ENCODE measurements at regions not wholly inside any gene's neighbourhood (a gene's known extent, or its start where the extent isn't known, plus 50 kb on each side); places are given as distances from the start of the nearest gene placed in this dataset.

DNA sequence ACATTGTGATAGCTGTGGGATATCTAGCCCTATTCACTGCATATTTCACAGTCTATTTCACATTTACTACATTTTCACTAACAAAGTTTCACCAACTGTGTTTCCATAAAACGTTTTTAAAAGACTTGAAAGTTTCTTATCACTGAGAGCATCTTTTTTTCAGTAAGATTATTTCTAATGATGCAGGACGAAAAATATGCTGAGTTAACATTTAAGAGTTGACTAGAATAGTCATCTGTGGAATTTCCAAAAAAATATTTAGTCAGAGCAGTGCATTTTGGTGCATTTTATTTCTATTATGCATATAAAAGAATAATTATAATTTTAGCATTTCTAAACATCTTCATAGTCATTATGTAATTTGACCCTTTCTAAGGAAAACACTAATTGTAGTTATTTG is 143.8 kb upstream of the CLEC14A start:
- 0 out of 2 replicates have a peak overlapping the region, but pooled peaks have one; percentile 8 for H2AFZ ChIP-seq
- no peak for TF ChIP-seq EZH2 (IDR thresholded peaks at IDR 0.05; ENCODE audit: insufficient read depth, poor library complexity, severe bottlenecking)
- TF ChIP-seq EZH2phosphoT487 (IDR thresholded peaks at IDR 0.05; ENCODE audit: insufficient read depth, low read depth) = no peak
- no peaks in the 10 kb centered on the region for H3K27me3 ChIP-seq (replicated peaks; ENCODE audit: insufficient read depth)
- H3K36me3 ChIP-seq (ENCODE audit: low read depth) = no peaks in the 10 kb centered on the region
- no peaks in the 10 kb centered on the region for H3K9me3 ChIP-seq (ENCODE audit: low read depth)
- H3K27ac ChIP-seq = no peak overlapping the region
- H3K4me1 ChIP-seq (ENCODE audit: insufficient read depth) = peaks cover 35% of the 10 kb centered on the region
- no peak overlapping the region for H3K9ac ChIP-seq
- H3F3A ChIP-seq (ENCODE audit: insufficient read depth) = peaks cover 24% of the 10 kb centered on the region
- H3K4me3 ChIP-seq = no peak overlapping the region
- no peaks in the 10 kb centered on the region for H3K9me2 ChIP-seq (ENCODE audit: insufficient read depth)
- no peaks in the 10 kb centered on the region for H3K79me2 ChIP-seq (ENCODE audit: insufficient read depth)
- no peak for DNase-seq
- WGBS, 2 experiments (ENCODE audit: low coverage in 1 of 2, low lambda C conversion rate in 2 of 2, missing lambda C conversion rate in 2 of 2) = 53 to 54% methylated on average over 2 of the region's 2 CpGs
- no peak overlapping the region for H3K4me2 ChIP-seq (ENCODE audit: unreplicated experiment)
- no peaks in the 10 kb centered on the region for H4K20me1 ChIP-seq (ENCODE audit: insufficient read depth)
- in situ Hi-C loops (cut with MboI) = no loop called here

DNA sequence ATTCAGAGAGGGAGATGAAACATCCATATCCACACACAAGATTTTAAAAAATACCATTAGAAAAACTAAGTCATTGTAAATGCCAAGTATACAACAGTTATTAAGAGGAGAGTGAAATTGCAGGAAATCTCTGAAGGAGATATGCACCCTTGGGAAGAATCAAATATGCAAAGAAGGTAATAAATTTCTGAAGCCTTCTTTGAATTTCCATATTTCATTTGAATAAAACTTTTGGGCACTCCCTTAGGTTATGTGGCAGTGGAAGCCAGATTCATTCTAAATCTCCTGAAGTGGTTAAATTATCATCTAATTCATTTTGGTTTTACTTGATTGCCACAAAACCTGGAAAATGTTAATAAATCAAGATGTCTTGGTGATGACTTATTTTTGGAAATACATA is 138.9 kb upstream of the CLEC14A start:
- no peak for TF ChIP-seq EZH2phosphoT487 (IDR thresholded peaks at IDR 0.05; ENCODE audit: insufficient read depth, low read depth)
- TF ChIP-seq EZH2 (IDR thresholded peaks at IDR 0.05; ENCODE audit: insufficient read depth, poor library complexity, severe bottlenecking) = no peak
- Histone ChIP-seq H3K4me2 (ENCODE audit: unreplicated experiment) (no peak overlapping the region), H3K4me3 (no peak overlapping the region), H3K79me2 (ENCODE audit: insufficient read depth) (no peaks in the 10 kb centered on the region), H3K9me2 (ENCODE audit: insufficient read depth) (no peaks in the 10 kb centered on the region), H3F3A (ENCODE audit: insufficient read depth) (no peaks in the 10 kb centered on the region), H4K20me1 (ENCODE audit: insufficient read depth) (no peaks in the 10 kb centered on the region), H3K9ac (no peak overlapping the region), H3K36me3 (ENCODE audit: low read depth) (no peaks in the 10 kb centered on the region), H3K9me3 (ENCODE audit: low read depth) (no peaks in the 10 kb centered on the region), H3K4me1 (ENCODE audit: insufficient read depth) (peaks cover 20% of the 10 kb centered on the region), H2AFZ (no peak overlapping the region), H3K27ac (no peak overlapping the region), H3K27me3 (replicated peaks; ENCODE audit: insufficient read depth) (no peaks in the 10 kb centered on the region)
- DNase-seq = no peak
- in situ Hi-C loops (cut with MboI) = no loop called here

DNA sequence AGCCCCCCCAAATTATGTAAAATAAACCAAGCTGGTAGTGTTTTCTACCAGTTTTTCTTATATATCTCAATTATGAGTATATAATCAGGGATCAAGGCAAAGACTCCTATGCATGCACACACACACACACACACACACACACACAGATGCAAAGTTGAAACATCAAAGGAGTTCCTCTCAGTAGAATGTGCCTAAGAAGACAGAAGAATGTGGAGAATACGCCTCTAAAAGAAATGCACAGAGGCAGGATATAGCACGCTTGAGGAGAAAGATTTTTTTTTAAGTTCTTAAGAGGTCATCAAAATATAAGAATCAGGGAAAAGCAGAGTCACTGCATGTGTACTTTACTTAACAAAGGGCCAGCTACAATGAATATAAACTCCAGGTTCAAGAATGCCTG is 138.2 kb upstream of the CLEC14A start:
- DNase-seq = no peak
- H4K20me1 ChIP-seq (ENCODE audit: insufficient read depth) = no peaks in the 10 kb centered on the region
- no peak overlapping the region for H3K27ac ChIP-seq
- no peak overlapping the region for H3K9ac ChIP-seq
- no peaks in the 10 kb centered on the region for H3K27me3 ChIP-seq (replicated peaks; ENCODE audit: insufficient read depth)
- no peak overlapping the region for H2AFZ ChIP-seq
- peaks cover 16% of the 10 kb centered on the region for H3K4me1 ChIP-seq (ENCODE audit: insufficient read depth)
- no peak overlapping the region for H3K4me3 ChIP-seq
- 95 to 100% methylated on average over 2 of the region's 2 CpGs for WGBS, 2 experiments (ENCODE audit: low coverage in 1 of 2, low lambda C conversion rate in 2 of 2, missing lambda C conversion rate in 2 of 2)
- H3K79me2 ChIP-seq (ENCODE audit: insufficient read depth) = no peaks in the 10 kb centered on the region
- TF ChIP-seq EZH2 (IDR thresholded peaks at IDR 0.05; ENCODE audit: insufficient read depth, poor library complexity, severe bottlenecking) (no peak), EZH2phosphoT487 (IDR thresholded peaks at IDR 0.05; ENCODE audit: insufficient read depth, low read depth) (no peak)
- no peaks in the 10 kb centered on the region for H3K9me3 ChIP-seq (ENCODE audit: low read depth)
- no peaks in the 10 kb centered on the region for H3F3A ChIP-seq (ENCODE audit: insufficient read depth)
- in situ Hi-C loops (cut with MboI) = no loop called here
- H3K36me3 ChIP-seq (ENCODE audit: low read depth) = no peaks in the 10 kb centered on the region
- no peaks in the 10 kb centered on the region for H3K9me2 ChIP-seq (ENCODE audit: insufficient read depth)
- H3K4me2 ChIP-seq (ENCODE audit: unreplicated experiment) = no peak overlapping the region

DNA sequence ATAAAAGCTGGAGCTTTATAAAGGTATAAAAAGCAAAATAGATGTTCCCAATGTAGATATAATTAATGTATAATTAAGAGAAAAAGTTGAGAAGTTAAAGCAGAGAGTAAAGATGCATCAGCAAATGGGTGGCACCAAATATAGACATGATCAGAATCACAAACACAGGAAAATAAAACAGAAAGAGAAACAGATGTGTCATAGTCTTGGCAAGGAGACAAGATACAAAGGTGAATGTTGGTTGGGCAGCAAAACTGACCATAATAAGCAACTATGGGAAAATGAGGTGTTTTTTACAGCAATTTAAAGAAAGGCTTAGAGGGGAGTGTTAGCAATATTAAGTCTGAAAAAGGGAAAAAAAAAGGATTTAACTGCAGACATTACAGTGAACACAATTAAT is 135.4 kb upstream of the CLEC14A start:
- H2AFZ ChIP-seq = peak overlapping the region; percentile 44
- H3K79me2 ChIP-seq (ENCODE audit: insufficient read depth) = no peaks in the 10 kb centered on the region
- in situ Hi-C loops (cut with MboI) = no loop called here
- H3K9ac ChIP-seq = no peak overlapping the region
- H3K9me3 ChIP-seq (ENCODE audit: low read depth) = no peaks in the 10 kb centered on the region
- peaks cover 22% of the 10 kb centered on the region for H3K4me1 ChIP-seq (ENCODE audit: insufficient read depth)
- no peaks in the 10 kb centered on the region for H4K20me1 ChIP-seq (ENCODE audit: insufficient read depth)
- peak overlapping the region; percentile 57 for H3K4me2 ChIP-seq (ENCODE audit: unreplicated experiment)
- no peak overlapping the region for H3K4me3 ChIP-seq
- no peaks in the 10 kb centered on the region for H3K36me3 ChIP-seq (ENCODE audit: low read depth)
- no peak overlapping the region for H3K27ac ChIP-seq
- 0 out of 2 replicates have a peak, but pooled peaks cover 3% of the 10 kb centered on the region for H3K9me2 ChIP-seq (ENCODE audit: insufficient read depth)
- no peaks in the 10 kb centered on the region for H3K27me3 ChIP-seq (replicated peaks; ENCODE audit: insufficient read depth)
- no peak for TF ChIP-seq EZH2 (IDR thresholded peaks at IDR 0.05; ENCODE audit: insufficient read depth, poor library complexity, severe bottlenecking)
- H3F3A ChIP-seq (ENCODE audit: insufficient read depth) = no peaks in the 10 kb centered on the region
- peak; percentile 57 for DNase-seq

DNA sequence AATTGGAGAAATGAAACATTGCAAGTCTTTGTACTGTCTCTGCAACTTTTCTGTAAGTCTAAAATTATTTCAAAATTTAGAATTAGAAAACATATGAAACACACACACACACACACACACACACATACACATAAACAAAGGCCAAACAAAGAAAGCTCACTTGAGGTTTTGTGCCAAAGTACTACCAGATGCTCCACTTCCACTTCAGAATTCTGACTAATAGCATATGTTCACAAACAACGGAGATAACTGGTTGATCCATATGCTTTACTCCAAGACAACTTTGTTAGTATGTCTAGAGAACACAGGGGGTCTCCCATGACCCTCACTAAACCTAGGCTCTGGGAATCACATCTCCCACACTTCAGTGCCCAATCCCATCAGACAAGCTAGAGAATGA is 133.8 kb upstream of the CLEC14A start:
- 0 out of 2 replicates have a peak, but pooled peaks cover 3% of the 10 kb centered on the region for H3K9me2 ChIP-seq (ENCODE audit: insufficient read depth)
- no peak overlapping the region for H3K4me3 ChIP-seq
- H3K36me3 ChIP-seq (ENCODE audit: low read depth) = no peaks in the 10 kb centered on the region
- no peaks in the 10 kb centered on the region for H3K79me2 ChIP-seq (ENCODE audit: insufficient read depth)
- H3K4me1 ChIP-seq (ENCODE audit: insufficient read depth) = peaks cover 22% of the 10 kb centered on the region
- no peak overlapping the region for H3K27ac ChIP-seq
- H3F3A ChIP-seq (ENCODE audit: insufficient read depth) = no peaks in the 10 kb centered on the region
- H4K20me1 ChIP-seq (ENCODE audit: insufficient read depth) = no peaks in the 10 kb centered on the region
- no peak overlapping the region for H3K4me2 ChIP-seq (ENCODE audit: unreplicated experiment)
- no peaks in the 10 kb centered on the region for H3K27me3 ChIP-seq (replicated peaks; ENCODE audit: insufficient read depth)
- no peak for TF ChIP-seq EZH2phosphoT487 (IDR thresholded peaks at IDR 0.05; ENCODE audit: insufficient read depth, low read depth)
- TF ChIP-seq EZH2 (IDR thresholded peaks at IDR 0.05; ENCODE audit: insufficient read depth, poor library complexity, severe bottlenecking) = no peak
- no peaks in the 10 kb centered on the region for H3K9me3 ChIP-seq (ENCODE audit: low read depth)
- DNase-seq = peak; percentile 65
- 4 to 10% methylated on average over 1 of the region's 1 CpG for WGBS, 2 experiments (ENCODE audit: low coverage in 1 of 2, low lambda C conversion rate in 2 of 2, missing lambda C conversion rate in 2 of 2)
- H3K9ac ChIP-seq = no peak overlapping the region
- in situ Hi-C loops (cut with MboI) = no loop called here
- no peak overlapping the region for H2AFZ ChIP-seq

Measured in GM23248 (cell line).